Fibroblast of lung (primary cell): ENCODE measurements at regions not wholly inside any gene's neighbourhood (a gene's known extent, or its start where the extent isn't known, plus 50 kb on each side); places are given as distances from the start of the nearest gene placed in this dataset.

Experiments used
- EZH2 ChIP-seq: IDR thresholded peaks from 2 replicates; pipeline ENCODE4 v1.5.1; 2012; ENCODE audit warnings: low read length, control low read depth, mild to moderate bottlenecking; ENCODE audit errors: missing control alignments
- TF ChIP-seq, protein P1 (sequence below), 2 donors: IDR thresholded peaks in 1 of 2; conservative IDR thresholded peaks in 1 of 2; 1 replicate in 1 of 2; 2 replicates in 1 of 2; pipeline ENCODE4 v1.5.1; 2011 to 2012; ENCODE audit warnings: low read length in 2 of 2, control low read depth in 1 of 2, inconsistent platforms in 1 of 2, low read depth in 1 of 2, mild to moderate bottlenecking in 1 of 2

DNA sequence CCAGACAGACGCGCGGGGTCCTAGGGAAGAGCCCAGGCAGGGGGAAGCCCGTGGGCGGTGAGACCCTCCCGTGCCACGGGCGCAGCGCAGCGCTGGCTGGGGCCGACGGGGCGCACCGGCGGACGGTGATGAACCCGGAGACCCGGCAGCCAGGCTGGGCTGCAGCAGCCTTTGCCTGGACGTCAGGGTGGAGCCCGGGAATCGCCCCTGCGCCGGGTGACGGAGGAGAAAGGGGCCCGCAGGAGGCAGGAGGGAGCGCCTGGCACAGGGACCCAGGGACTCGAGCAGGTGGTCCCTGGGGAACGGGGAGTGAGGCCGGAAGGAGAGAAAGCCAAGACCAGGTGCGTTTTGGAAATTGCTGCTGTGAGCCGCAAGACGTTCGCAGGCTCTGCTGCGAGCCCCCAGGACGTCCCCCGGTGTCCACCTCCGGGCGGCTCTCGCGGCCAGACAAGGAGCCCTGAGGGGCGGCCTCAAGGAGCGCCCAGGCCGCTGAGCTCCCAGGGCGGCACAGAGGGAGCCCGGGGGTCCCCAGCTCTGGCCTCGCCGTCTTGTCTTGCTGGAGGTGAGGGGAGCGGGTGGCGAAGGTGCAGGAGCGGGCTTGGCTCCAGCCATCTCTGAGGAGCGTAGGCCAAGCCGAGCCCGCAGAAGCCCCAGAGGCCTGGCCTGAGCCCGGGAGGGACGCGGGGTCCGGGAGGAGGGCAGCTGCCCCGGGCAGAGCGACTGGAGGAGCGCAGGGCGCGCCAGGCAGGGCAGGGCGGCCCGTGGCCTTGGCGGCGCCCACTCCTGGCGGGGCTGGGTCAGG lies 191.2 kb upstream of the PDE10A start:
- TF ChIP-seq, protein P1, sequence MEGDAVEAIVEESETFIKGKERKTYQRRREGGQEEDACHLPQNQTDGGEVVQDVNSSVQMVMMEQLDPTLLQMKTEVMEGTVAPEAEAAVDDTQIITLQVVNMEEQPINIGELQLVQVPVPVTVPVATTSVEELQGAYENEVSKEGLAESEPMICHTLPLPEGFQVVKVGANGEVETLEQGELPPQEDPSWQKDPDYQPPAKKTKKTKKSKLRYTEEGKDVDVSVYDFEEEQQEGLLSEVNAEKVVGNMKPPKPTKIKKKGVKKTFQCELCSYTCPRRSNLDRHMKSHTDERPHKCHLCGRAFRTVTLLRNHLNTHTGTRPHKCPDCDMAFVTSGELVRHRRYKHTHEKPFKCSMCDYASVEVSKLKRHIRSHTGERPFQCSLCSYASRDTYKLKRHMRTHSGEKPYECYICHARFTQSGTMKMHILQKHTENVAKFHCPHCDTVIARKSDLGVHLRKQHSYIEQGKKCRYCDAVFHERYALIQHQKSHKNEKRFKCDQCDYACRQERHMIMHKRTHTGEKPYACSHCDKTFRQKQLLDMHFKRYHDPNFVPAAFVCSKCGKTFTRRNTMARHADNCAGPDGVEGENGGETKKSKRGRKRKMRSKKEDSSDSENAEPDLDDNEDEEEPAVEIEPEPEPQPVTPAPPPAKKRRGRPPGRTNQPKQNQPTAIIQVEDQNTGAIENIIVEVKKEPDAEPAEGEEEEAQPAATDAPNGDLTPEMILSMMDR (conservative IDR thresholded peaks at IDR 0.05 in 1 of 2, IDR thresholded peaks at IDR 0.05 in 1 of 2; ENCODE audit: low read depth in 1 of 2, low read length in 2 of 2) = no peak
- no peak for TF ChIP-seq EZH2
